ENCODE measurements at regions not wholly inside any gene's neighbourhood (a gene's known extent, or its start where the extent isn't known, plus 50 kb on each side); places are given as distances from the start of the nearest gene placed in this dataset.

DNA sequence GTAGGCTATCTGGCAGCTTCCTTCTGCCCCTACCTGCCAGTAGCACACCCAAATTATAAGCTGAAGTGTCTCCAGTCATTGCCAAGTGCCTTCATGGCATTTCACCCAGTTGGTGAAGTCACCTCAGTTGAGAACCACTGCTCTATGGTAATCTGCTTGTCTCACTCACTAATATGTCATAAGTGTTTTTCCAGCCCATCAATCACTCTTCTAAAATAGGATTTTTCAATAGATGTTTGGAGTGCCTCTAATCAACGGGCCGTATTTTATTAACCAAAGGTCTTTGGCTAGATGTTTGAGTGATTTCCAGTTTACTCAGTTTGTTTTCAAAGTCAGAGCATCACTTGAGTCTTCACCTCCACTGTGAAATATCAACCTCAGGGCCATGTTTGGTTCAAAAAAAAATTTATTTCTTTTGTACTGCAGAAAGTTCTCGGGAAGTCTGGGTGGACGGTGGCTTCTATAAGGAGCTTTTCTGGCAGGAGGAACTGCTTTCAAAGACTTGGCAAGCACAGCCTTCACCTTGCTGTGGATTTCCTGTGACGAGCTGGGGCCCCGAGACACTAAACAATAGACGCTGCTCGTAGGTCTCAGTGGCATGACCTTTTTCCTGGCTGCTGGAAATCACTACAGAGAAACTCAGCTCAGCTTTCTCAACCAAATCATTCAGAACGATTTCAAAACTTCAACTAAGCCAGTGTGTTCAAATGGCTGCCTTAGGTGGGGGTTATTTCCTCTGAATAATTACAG is 95.2 kb upstream of the FOXF1 start:
- Mint-ChIP-seq H3K4me1 (no peaks in the 10 kb centered on the region), H3K9me3 (peaks cover 2% of the 10 kb centered on the region), H3K36me3 (no peaks in the 10 kb centered on the region), H3K4me3 (no peak overlapping the region), H3K27me3 (peaks cover 10% of the 10 kb centered on the region), H3K27ac (no peak overlapping the region)
- DNase-seq = no peak

DNA sequence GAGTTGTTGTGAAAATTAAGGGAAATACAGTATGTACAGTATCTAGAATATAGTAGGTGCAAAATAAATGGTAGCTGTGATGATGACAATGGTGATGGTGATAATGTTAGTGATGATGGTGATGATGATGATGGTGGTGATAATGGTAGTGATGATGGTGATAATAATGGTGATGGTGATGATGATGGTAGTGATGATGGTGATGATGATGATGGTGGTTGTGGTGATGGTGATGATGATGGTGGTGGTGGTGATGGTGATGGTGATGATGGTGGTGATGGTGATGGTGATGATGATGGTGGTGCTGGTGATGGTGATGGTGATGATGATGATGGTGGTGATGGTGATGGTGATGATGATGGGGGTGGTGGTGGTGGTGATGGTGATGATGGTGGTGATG is 91.3 kb upstream of the FOXF1 start:
- Mint-ChIP-seq H3K4me1 (no peaks in the 10 kb centered on the region), H3K27me3 (peaks cover 6% of the 10 kb centered on the region), H3K36me3 (no peaks in the 10 kb centered on the region), H3K27ac (no peak overlapping the region), H3K4me3 (no peak overlapping the region), H3K9me3 (peaks cover 5% of the 10 kb centered on the region)
- no peak for DNase-seq

- H3K36me3 Mint-ChIP-seq = no peaks in the 10 kb centered on the region
- H3K4me1 Mint-ChIP-seq = no peaks in the 10 kb centered on the region
- H3K27ac Mint-ChIP-seq = no peak overlapping the region
- H3K4me3 Mint-ChIP-seq = no peak overlapping the region
- H3K9me3 Mint-ChIP-seq = peaks cover 5% of the 10 kb centered on the region
- peaks cover 6% of the 10 kb centered on the region for H3K27me3 Mint-ChIP-seq
- no peak for DNase-seq
Observed at GRCh38 chr16:86419518-86419917, 90.8 kb upstream of the FOXF1 start.

GRCh38 chr16:86421995-86422394 is 88.3 kb upstream of the FOXF1 start:
- Mint-ChIP-seq H3K9me3 (peaks cover 5% of the 10 kb centered on the region), H3K4me1 (no peaks in the 10 kb centered on the region), H3K27ac (no peak overlapping the region), H3K27me3 (peaks cover 3% of the 10 kb centered on the region), H3K36me3 (no peaks in the 10 kb centered on the region), H3K4me3 (no peak overlapping the region)
- no peak for DNase-seq

GRCh38 chr16:86424398-86424797 is 85.9 kb upstream of the FOXF1 start:
- no peaks in the 10 kb centered on the region for H3K36me3 Mint-ChIP-seq
- H3K4me3 Mint-ChIP-seq = no peak overlapping the region
- H3K9me3 Mint-ChIP-seq = peaks cover 5% of the 10 kb centered on the region
- H3K27ac Mint-ChIP-seq = no peak overlapping the region
- DNase-seq = no peak
- H3K4me1 Mint-ChIP-seq = no peaks in the 10 kb centered on the region
- peaks cover 3% of the 10 kb centered on the region for H3K27me3 Mint-ChIP-seq

DNA sequence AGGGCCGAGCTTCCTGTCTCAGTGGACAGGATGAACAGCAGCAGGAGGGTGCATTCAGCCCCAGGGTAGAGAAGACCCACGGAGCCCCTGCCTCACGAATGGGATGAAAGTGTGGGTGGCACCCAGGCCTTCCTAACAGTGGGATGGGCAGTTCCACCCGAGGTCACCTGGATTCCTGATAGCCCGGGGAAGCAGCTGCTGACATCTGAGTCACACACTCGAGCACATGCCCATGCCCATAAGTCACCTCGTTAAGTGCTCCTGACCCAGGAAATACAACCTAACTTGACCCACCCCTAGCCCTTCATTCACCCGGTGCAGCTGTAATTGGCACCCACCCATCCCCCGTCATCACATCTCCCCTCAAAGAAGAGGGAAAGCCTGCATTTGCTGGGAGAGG is 85.3 kb upstream of the FOXF1 start:
- no peak overlapping the region for H3K27ac Mint-ChIP-seq
- no peak overlapping the region for H3K4me3 Mint-ChIP-seq
- H3K27me3 Mint-ChIP-seq = peaks cover 3% of the 10 kb centered on the region
- no peaks in the 10 kb centered on the region for H3K36me3 Mint-ChIP-seq
- H3K9me3 Mint-ChIP-seq = peaks cover 5% of the 10 kb centered on the region
- no peak for DNase-seq
- H3K4me1 Mint-ChIP-seq = no peaks in the 10 kb centered on the region

DNA sequence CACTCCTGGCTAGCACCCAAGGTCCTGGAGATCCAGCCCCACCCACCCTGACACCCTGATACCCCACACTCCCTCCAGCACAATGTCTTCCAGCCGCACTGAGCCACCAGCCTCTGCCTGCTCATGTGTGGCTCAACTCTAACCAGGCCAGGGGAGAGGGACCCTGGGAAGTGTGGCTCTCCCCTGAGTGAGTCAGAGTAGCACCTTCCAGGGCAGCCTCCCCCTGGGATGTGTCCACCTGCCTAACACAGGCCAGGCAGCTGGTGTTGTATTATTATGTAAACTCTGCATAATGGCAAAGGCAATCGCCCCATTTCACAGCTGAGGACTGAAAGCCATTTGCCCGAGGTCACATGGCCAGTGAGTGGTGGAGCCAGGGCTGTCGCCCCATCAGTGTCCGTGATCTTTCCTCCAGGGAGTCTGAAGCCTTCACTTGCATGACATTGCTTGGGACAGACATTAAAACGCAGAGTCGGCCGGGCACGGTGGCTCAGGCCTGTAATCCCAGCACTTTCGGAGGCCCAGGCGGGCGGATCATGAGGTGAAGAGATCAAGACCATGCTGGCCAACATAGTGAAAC is 84.2 kb upstream of the FOXF1 start:
- Mint-ChIP-seq H3K27ac (no peak overlapping the region), H3K27me3 (peaks cover 3% of the 10 kb centered on the region), H3K9me3 (peaks cover 2% of the 10 kb centered on the region), H3K36me3 (no peaks in the 10 kb centered on the region), H3K4me1 (no peaks in the 10 kb centered on the region), H3K4me3 (no peak overlapping the region)
- no peak for DNase-seq

GRCh38 chr16:86427433-86427851 is 82.9 kb upstream of the FOXF1 start:
- H3K36me3 Mint-ChIP-seq = no peaks in the 10 kb centered on the region

DNA sequence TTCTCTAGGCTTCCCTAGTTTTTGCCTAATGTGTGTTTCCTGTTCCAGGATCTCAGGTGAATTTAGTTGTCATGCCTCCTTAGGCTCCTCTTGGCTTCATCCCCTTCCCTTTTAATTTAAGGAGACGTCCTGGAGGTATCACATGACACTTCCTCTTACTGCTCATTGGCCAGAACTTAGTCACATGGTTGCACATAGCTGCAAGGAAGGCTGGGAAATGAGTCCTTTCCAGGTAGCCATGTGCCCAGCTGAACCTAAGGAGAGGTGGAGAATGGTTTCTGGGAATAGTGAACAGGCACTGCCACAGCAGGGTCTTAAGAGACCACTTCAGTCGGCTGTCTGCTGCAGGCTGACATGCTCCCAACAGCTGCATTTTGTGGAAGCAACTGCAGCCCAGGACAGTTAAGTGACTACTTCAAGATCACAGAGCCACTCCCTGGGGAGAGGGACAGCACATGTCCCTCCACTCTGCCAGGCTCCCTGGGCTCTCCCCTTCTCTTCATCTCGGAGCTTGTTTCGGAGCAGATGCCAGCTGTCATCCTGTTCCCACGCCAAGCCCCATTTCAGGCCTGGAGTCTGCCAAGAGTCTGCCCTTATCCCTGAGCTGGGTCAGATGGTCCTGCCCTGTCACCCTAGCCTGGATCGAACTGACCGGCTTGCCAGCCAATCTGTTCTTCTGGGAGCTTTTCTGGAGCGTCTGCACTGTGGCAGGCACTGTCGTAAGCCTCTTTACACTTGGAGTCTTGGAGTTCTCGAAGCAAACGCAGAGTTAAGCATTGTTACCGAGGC is 81.4 kb upstream of the FOXF1 start:
- Mint-ChIP-seq H3K4me3 (no peak overlapping the region), H3K4me1 (no peaks in the 10 kb centered on the region), H3K27me3 (peaks cover 10% of the 10 kb centered on the region)

More at GRCh38 chr16:86427433-86427851, 82.9 kb upstream of the FOXF1 start:
- Mint-ChIP-seq H3K4me1 (no peaks in the 10 kb centered on the region), H3K4me3 (no peak overlapping the region), H3K27me3 (peaks cover 3% of the 10 kb centered on the region), H3K27ac (no peak overlapping the region), H3K9me3 (no peaks in the 10 kb centered on the region)
- no peak for DNase-seq

GRCh38 chr16:86429663-86430062 is 80.7 kb upstream of the FOXF1 start:
- no peak for DNase-seq
- Mint-ChIP-seq H3K4me1 (no peaks in the 10 kb centered on the region), H3K27me3 (peaks cover 10% of the 10 kb centered on the region), H3K9me3 (no peaks in the 10 kb centered on the region), H3K27ac (no peak overlapping the region), H3K36me3 (no peaks in the 10 kb centered on the region), H3K4me3 (no peak overlapping the region)

More for the DNA sequence above, 81.4 kb upstream of the FOXF1 start:
- Mint-ChIP-seq H3K36me3 (no peaks in the 10 kb centered on the region), H3K9me3 (no peaks in the 10 kb centered on the region), H3K27ac (no peak overlapping the region)
- no peak for DNase-seq

DNA sequence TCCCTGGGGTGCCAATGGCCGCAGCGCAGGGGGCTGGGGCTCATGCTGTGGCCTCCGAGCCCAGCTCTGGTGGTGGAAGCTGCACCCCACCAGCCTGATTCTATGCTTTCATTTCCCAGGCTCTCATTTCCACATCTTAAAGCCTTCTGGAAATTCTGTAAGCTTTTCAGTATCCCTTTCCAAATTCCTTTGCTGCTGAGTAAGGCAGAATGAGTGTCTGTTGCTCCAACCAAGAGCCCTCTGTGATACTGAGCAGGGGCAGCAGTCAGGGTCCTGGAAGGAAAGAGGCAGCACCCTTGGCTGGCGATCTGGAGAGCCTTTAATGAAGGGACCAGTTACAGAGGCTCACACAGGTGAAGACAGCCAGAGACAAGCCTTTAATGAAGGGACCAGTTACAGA is 79.5 kb upstream of the FOXF1 start:
- Mint-ChIP-seq H3K4me3 (no peak overlapping the region), H3K27me3 (peaks cover 10% of the 10 kb centered on the region), H3K9me3 (no peaks in the 10 kb centered on the region), H3K27ac (no peak overlapping the region), H3K36me3 (no peaks in the 10 kb centered on the region), H3K4me1 (no peaks in the 10 kb centered on the region)
- no peak for DNase-seq

- H3K4me1 Mint-ChIP-seq = no peaks in the 10 kb centered on the region
- H3K36me3 Mint-ChIP-seq = no peaks in the 10 kb centered on the region
- H3K9me3 Mint-ChIP-seq = no peaks in the 10 kb centered on the region
- peaks cover 7% of the 10 kb centered on the region for H3K27me3 Mint-ChIP-seq
- DNase-seq = no peak
- H3K27ac Mint-ChIP-seq = no peak overlapping the region
- no peak overlapping the region for H3K4me3 Mint-ChIP-seq
Observed at GRCh38 chr16:86431540-86431939, 78.8 kb upstream of the FOXF1 start.

- no peak overlapping the region for H3K4me3 Mint-ChIP-seq
- H3K36me3 Mint-ChIP-seq = no peaks in the 10 kb centered on the region
- H3K9me3 Mint-ChIP-seq = no peaks in the 10 kb centered on the region
- no peaks in the 10 kb centered on the region for H3K4me1 Mint-ChIP-seq
- no peak for DNase-seq
- H3K27me3 Mint-ChIP-seq = peaks cover 7% of the 10 kb centered on the region
- H3K27ac Mint-ChIP-seq = no peak overlapping the region
Observed at GRCh38 chr16:86432048-86432447, 78.3 kb upstream of the FOXF1 start.

DNA sequence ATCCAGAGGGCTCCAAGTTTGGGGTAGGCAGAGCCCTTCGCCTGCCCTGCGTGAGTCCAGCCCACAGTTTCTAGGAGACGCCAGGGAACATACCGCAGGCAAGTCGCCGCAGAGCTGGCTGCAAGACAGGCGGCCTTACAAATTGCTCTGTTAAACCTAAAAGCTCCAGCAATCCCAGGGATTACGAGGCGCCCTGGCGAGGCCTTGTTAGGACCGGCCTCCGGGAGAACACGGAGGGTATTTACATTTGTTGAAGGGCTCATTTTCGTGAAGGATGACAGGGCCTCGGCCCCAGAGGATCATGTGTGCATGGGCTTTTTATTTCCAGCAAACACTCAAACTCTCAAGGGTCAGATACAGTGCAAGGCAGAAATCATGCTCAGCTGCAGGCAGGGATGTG is 77.6 kb upstream of the FOXF1 start:
- Mint-ChIP-seq H3K27ac (no peak overlapping the region), H3K9me3 (no peaks in the 10 kb centered on the region), H3K27me3 (peaks cover 7% of the 10 kb centered on the region), H3K4me1 (no peaks in the 10 kb centered on the region), H3K4me3 (no peak overlapping the region), H3K36me3 (no peaks in the 10 kb centered on the region)
- DNase-seq = no peak

- H3K27me3 Mint-ChIP-seq = peaks cover 7% of the 10 kb centered on the region
- no peak overlapping the region for H3K4me3 Mint-ChIP-seq
- H3K4me1 Mint-ChIP-seq = no peaks in the 10 kb centered on the region
- no peaks in the 10 kb centered on the region for H3K36me3 Mint-ChIP-seq
- H3K27ac Mint-ChIP-seq = no peak overlapping the region
- H3K9me3 Mint-ChIP-seq = no peaks in the 10 kb centered on the region
- DNase-seq = no peak
Observed at GRCh38 chr16:86436466-86437185, 73.7 kb upstream of the FOXF1 start.
